Ovary (tissue), 7 donors: ENCODE measurements at regions not wholly inside any gene's neighbourhood (a gene's known extent, or its start where the extent isn't known, plus 50 kb on each side); places are given as distances from the start of the nearest gene placed in this dataset.

Experiments
- DNase-seq, 5 donors: peaks; one replicate each; pipeline ENCODE4 v3.0.0-alpha.2; 2019 to 2020
- H3K27ac ChIP-seq, 2 donors: fragments of 200-600 bp; one replicate each; pipeline versions ENCODE4 v1.5.1 to v1.8.0; 2019 to 2022
- H3K27me3 ChIP-seq: fragments of 200-600 bp; one replicate; pipeline ENCODE4 v1.8.0; 2022
- H3K36me3 ChIP-seq: fragments of 200-600 bp; sonication (generic); one replicate; pipeline ENCODE4 v1.5.1; 2019
- H3K4me1 ChIP-seq: one replicate; pipeline ENCODE4 v1.8.1; 2013; ENCODE audit warnings: mild to moderate bottlenecking, moderate library complexity; ENCODE audit not compliant: insufficient read depth
- H3K4me3 ChIP-seq: fragments of 200-600 bp; sonication (generic); one replicate; pipeline ENCODE4 v1.5.1; 2017
- H3K9me3 ChIP-seq, 2 donors: fragments of 200-600 bp in 1 of 2; sonication (generic) in 1 of 2; one replicate each; pipeline versions ENCODE4 v1.5.1 to v1.8.1; 2013 to 2019; ENCODE audit warnings: mild to moderate bottlenecking in 1 of 2, moderate library complexity in 1 of 2
- CTCF ChIP-seq, 3 donors: fragments of 450-650 bp in 2 of 3; fragments of 200-600 bp in 1 of 3; IDR thresholded peaks; one replicate each; pipeline versions ENCODE4 v1.5.1 to v1.8.0; 2016 to 2022; ENCODE audit warnings: antibody characterized with exemption in 3 of 3, mild to moderate bottlenecking in 1 of 3
- EP300 ChIP-seq: sonication (generic); formaldehyde crosslinking; IDR thresholded peaks from one replicate; pipeline ENCODE4 v1.6.1; 2017; ENCODE audit warnings: antibody characterized with exemption
- POLR2A ChIP-seq: fragments of 450-650 bp; IDR thresholded peaks from one replicate; pipeline ENCODE4 v1.6.1; 2017; ENCODE audit warnings: antibody characterized with exemption, mild to moderate bottlenecking, moderate library complexity
- WGBS, 3 donors: extraction: QIAGEN DNeasy Blood & Tissue Kit in 1 of 3; methylation state at CpG; one replicate each; pipeline versions ENCODE4 v1.1.5 to v1.1.7; 2013 to 2017; 5-methylcytosine and 5-hydroxymethylcytosine counted together
- intact Hi-C, 4 donors: fragments of 100-400 bp; cut with DNase I; formaldehyde crosslinking; loops; one replicate each; pipeline versions ENCODE4 v1.11.0 to v1.15.1; 2022 to 2023
- donor health status: DM: no; HTN: no; CAD: no; lungs with moderate emphysema.
- donor health status: DM: no; HTN: no; CAD: no.
- donor health status: Bipolar disorder and iron deficiency.
- donor health status: DM: no; HTN: no; CAD: no.
- donor health status: DM: yes; HTN: yes; CAD: no.

DNA sequence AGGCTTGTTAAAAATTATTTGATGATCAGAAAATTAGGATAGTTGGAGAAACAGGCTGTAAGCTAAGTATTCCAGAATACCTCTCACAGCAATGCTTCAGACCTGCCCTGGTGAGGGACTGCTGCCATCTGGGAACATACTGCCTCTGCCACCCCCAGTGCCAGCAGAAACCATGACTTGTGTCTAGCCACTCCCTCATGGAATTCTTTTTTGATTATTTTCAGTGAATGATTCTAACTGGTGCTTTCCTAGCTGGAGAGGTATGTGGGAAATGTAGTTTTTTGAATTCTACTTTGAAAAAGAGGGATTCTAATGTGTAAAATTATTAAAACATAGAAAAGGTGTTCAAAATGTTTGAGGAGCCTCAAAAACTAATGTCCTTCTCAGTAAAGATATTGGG is 126.3 kb downstream of the HMHB1 start:
- no peak overlapping the region for H3K4me3 ChIP-seq
- H3K4me1 ChIP-seq, result no peaks in the 10 kb centered on the region
- no peaks in the 10 kb centered on the region for H3K36me3 ChIP-seq
- H3K27ac ChIP-seq, result no peak overlapping the region
- no peaks in the 10 kb centered on the region for H3K27me3 ChIP-seq
- TF ChIP-seq POLR2A, result no peak
- no peak for TF ChIP-seq EP300
- no peak for TF ChIP-seq CTCF (IDR thresholded peaks at IDR 0.05)
- no peaks in the 10 kb centered on the region for H3K9me3 ChIP-seq
- no peak for DNase-seq
- intact Hi-C loops, result no loop called here

GRCh38 chr5:143946837-143947236 is 134.9 kb downstream of the HMHB1 start:
- DNase-seq, result no peak
- TF ChIP-seq EP300 (no peak), POLR2A (no peak), CTCF (IDR thresholded peaks at IDR 0.05) (no peak)
- H3K27ac ChIP-seq, result no peak overlapping the region
- H3K4me1 ChIP-seq, result no peaks in the 10 kb centered on the region
- H3K36me3 ChIP-seq, result no peaks in the 10 kb centered on the region
- intact Hi-C loops, result no loop called here
- H3K4me3 ChIP-seq, result no peak overlapping the region
- 70 to 96% (median 89%) methylated on average over 1 of the region's 1 CpG for WGBS, 3 donors
- no peaks in the 10 kb centered on the region for H3K27me3 ChIP-seq
- H3K9me3 ChIP-seq, result no peaks in the 10 kb centered on the region

DNA sequence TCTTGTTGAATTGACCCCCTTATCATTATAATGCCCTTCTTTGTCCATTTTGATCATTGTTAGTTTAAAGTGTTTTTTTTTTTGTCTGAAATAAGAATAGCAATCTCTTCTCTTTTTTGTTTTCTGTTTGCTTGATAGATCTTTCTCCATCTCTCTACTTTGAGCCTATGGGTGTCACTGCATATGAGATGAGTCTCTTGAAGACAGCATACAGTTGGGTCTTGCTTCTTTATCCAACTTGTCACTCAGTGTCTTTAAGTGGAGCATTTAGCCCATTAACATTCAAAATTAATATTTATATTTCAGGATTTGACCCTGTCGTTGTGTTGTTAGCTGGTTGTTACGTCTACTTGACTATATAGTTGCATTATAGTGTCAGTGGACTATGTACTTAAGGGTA is 135.4 kb downstream of the HMHB1 start:
- no peaks in the 10 kb centered on the region for H3K9me3 ChIP-seq
- TF ChIP-seq CTCF (IDR thresholded peaks at IDR 0.05) (no peak), POLR2A (no peak), EP300 (no peak)
- H3K36me3 ChIP-seq, result no peaks in the 10 kb centered on the region
- intact Hi-C loops, result no loop called here
- WGBS, 3 donors, result 63 to 82% (median 79%) methylated on average over 2 of the region's 2 CpGs
- H3K4me1 ChIP-seq, result no peaks in the 10 kb centered on the region
- no peaks in the 10 kb centered on the region for H3K27me3 ChIP-seq
- H3K27ac ChIP-seq, result no peak overlapping the region
- no peak overlapping the region for H3K4me3 ChIP-seq
- DNase-seq, result no peak

- no peaks in the 10 kb centered on the region for H3K4me1 ChIP-seq
- H3K9me3 ChIP-seq, result no peaks in the 10 kb centered on the region
- intact Hi-C loops, result no loop called here
- H3K27ac ChIP-seq, result no peak overlapping the region
- 84 to 95% (median 91%) methylated on average over 2 of the region's 2 CpGs for WGBS, 3 donors
- no peaks in the 10 kb centered on the region for H3K36me3 ChIP-seq
- no peaks in the 10 kb centered on the region for H3K27me3 ChIP-seq
- TF ChIP-seq EP300 (no peak), POLR2A (no peak), CTCF (IDR thresholded peaks at IDR 0.05) (no peak)
- no peak overlapping the region for H3K4me3 ChIP-seq
- DNase-seq, result no peak
These were observed 140.8 kb downstream of the HMHB1 start for GRCh38 chr5:143952809-143953208.

DNA sequence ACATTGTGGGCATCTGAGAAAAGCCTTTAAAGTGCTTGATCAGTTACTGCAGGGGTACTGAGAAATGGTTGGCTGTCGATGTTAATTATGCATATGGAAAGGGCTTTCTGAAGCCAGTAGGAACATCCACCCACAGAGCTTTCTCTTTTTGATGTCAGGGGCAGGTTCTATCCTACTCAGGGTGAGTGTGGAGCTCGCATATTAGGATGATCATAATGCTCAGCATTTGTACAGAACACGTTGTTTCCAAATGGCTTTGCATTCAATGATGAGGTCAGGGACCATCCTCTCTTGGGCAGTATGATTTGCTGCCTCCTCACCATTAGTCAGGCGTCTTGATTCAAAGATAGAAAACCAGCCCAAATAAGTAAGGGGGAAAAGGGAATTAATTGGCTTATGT is 141.9 kb downstream of the HMHB1 start:
- TF ChIP-seq POLR2A, result no peak
- no peak for TF ChIP-seq CTCF (IDR thresholded peaks at IDR 0.05)
- TF ChIP-seq EP300, result no peak
- Histone ChIP-seq H3K27ac (no peak overlapping the region), H3K27me3 (no peaks in the 10 kb centered on the region), H3K4me1 (no peaks in the 10 kb centered on the region), H3K36me3 (no peaks in the 10 kb centered on the region), H3K4me3 (no peak overlapping the region), H3K9me3 (no peaks in the 10 kb centered on the region)
- DNase-seq, result no peak
- intact Hi-C loops, result no loop called here
- 82 to 87% (median 85%) methylated on average over 4 of the region's 4 CpGs for WGBS, 3 donors
